HG02623 (cell line): ENCODE measurements at regions not wholly inside any gene's neighbourhood (a gene's known extent, or its start where the extent isn't known, plus 50 kb on each side); places are given as distances from the start of the nearest gene placed in this dataset.

ENCODE experiments used
- ATAC-seq: cut with Tn5 transposase; IDR thresholded peaks from one replicate; pipeline ENCODE4 v1.9.1; 2021; ENCODE audit warnings: moderate library complexity; ENCODE audit not compliant: unreplicated experiment

DNA sequence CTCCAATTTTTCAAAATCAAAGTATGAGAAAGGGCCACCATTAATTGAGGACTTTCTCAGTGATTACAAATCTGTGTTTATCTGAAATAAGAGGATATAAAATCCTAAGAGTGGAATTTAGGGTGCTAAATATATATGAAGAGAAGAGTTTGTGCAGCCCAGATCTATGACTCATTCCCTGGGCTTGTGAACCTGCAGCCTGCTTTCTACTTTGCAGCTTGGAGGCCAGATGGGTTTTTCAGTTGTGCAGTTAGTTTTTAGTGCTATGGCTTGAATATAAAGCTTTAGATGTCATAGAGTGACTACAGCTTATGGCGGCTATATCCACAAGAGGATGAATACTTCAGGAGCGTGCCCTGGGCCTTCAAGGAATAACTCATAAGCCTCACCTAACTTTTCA lies 1391.1 kb downstream of the FSTL5 start:
- no peak for ATAC-seq

DNA sequence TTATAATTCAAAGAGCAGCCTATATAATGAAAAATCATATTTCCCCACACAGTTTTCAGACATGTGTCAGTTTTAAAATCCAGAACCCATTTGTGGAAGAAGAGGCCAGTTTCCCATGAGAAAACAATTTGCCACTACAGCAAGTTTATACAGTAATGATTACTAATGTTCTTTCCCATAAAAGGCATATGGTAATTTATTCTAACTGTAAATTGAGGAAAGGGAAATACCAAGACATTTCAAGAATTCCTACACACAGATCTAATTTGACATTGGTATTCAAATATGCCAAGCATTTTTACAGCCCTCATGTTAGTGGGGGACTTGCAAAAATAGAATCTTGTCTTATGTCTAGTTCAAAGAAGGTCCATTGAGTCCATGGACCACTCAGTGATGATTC lies 1368.6 kb downstream of the FSTL5 start:
- ATAC-seq: no peak

DNA sequence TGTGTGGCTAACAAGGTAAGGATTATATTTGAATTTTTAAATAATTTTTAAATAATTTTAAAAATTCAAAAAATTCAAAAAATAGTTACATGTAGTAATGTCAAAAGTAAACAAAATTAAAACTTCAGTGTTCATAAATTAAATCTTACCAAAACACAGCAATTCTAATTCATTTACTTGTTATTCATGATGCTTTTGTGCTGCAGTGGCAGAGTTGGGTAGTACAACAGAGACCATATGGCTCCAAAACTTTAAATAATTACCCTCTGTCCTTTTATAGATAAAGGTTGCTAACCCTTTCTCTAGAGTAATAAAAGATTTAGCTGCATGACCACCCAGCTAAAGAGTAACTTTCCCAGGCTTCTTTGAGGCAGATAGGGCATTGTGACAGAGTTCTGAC lies 1355.6 kb downstream of the FSTL5 start:
- no peak for ATAC-seq

DNA sequence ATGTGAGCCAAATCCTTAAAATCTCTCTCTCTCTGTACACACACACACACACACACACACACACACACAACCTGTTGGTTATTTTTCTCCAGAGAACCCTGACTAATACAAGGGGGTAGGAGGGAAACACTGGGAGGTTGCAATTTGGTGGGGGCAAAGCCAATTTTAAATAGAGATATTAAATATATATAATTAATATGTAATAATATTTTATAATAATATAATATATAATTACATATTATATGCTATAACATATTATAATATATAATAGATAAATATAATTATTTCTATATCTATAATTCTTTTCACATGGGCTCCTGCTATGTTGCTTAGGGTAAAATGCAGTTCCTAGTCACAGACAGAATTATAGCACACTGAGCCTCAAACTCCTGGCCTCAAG lies 1354.2 kb downstream of the FSTL5 start:
- ATAC-seq: no peak

DNA sequence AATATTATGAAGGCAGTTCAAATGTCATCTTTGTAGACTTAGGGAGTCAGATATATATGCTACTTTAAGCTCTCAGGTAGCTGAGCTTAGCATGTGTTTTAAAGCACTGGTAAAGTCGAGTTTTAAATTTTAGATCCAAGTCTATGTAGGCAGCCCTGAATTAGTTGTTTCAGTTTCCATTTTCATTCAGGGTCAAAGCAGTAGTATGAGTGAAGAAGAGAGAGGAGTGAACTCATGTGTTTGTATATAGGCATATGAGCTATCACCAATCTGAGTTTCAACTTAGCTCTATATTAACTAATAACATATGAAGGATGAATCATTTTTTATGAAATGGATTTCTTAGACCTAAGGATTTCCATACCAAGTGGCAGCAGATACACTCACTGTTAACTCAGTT lies 1353.4 kb downstream of the FSTL5 start:
- no peak for ATAC-seq

DNA sequence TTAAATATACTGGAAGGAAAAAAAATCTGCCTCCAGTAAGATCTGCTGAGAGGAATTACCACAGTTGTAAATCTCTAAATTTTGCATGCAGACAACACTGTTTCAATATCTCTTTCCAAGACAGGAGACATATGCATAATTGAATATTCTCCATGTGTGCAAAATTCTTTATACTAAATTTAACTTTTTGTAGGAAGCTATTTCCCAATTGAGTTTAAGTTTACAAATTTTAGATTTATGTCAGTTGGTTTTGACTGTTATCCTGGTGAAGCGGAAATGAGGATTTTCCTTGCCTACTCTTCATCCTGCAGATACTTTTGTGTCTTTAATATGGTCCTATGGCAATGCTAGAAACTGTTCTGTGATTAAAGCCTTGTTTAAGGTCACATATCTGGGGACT lies 1352.9 kb downstream of the FSTL5 start:
- ATAC-seq: no peak

DNA sequence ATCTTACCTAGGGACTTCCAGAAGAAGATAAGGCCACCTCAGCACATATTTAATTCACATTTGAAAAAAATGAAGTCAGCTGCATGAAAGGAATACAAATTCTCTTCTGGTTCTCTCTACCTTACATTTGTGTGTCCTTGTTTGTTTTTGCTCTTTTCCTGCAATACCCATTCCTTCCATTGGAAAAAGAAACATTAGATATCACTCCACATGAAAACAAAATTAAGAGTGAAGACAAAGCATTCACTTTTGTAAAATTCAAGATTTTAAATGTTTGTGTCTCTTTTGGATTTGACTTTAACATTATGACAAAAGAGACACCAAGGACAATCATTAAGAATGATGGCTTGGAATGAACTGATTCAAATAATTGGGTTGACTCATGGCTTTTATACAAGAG lies 1351.8 kb downstream of the FSTL5 start:
- ATAC-seq: no peak

DNA sequence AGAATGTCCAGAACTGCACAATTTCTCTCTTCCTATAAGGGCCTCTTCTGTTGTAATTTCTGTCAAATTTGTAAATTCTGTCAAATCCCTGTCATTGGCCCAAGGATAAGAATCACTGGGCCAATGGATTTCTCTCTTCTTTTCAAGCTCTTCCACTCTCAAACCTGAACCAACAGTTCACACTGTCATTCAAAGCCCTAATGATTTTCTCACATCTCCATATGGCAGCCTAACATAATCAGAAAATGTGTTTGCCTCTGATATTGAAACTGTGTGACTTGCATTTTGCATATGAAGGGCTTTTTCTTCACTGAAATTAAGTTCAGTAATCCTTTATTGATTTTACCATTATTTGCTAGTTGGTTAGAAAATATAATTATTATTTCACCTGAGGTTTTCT lies 1349.1 kb downstream of the FSTL5 start:
- no peak for ATAC-seq

DNA sequence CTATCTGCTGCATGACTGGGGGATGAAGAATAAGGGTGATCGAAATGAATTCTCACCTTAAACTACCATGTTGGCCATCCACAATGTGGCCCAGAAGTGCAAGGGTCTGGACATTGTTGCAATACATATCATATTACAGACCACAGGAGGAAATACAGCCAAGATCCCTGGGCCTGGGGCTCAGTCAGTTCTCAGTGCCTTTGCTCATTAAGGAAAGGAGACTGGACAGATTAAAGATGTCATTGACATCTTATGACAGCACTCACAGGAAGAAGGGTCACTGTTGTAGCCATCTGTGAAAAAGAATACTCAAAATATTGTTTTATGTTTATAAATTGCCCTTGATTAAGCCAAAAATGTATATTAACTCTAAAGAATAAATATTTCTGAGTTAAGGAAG lies 1345.2 kb downstream of the FSTL5 start:
- no peak for ATAC-seq

DNA sequence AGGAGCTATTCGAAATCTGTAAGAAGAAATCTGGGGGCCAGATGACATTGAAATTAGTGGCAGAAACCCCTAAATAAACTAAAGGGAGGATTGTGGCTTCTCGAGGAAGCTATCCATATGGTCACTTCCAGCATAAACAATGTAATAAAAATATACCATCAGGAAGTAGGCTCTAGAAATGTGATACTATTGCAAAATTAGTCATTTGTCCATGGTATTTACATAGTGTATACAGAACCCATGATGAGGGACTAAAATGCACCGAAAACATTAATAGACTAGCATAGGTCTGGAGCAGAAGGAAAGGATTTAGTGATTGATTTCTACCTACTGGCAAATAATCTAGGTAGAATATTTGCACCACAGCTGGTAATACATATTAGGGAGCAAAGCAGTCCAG lies 1344.0 kb downstream of the FSTL5 start:
- ATAC-seq: no peak

DNA sequence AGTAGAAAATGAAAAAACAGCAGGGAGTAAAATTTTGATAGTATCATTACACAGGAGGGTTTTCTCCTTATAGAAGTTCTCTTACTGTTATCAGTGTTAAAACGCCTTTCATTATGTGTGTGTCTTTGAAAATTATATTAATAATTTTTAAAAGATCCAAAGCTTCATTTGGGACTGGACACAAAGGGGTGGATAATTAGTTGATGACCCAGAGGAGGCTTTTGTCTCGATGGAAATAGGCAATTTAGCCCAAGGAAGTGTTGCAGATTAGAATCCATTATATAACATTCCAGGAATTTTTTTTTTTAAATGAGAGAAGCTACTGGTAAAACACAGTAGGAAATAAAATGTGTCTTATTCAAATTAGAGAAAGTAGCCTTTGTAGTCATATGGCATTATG lies 1339.3 kb downstream of the FSTL5 start:
- ATAC-seq: no peak

DNA sequence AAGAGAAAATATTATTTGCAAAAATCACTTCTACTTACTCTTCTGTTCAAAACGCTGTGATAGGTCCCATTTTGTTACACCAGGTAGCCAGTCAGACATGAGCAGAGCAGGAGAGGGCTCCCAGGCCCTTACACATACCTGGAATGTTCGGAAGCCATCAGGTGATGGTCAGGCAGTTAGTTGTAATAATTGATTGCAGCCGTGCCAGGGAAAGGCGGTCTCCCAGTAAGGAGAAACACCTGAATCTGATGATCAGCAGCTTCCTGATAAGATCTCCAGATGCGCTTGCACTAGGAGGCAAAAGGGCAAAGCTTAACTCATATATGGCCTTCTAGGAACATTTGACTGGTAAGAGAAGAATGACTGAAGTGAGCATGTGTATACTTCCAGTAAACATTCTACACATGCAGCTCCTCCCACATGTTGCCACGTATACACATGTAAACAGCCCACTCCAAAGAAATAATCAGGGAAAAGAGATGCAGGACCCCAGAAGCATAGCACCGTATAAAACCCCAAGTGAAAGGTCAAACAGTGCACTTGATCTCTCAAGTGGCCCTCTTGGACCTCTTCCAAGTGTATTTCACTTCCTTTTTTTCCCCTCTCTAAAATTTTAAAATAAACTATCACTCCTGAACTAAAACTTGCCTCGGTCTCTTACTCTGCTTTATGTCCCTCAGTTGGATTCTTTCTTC lies 1338.0 kb downstream of the FSTL5 start:
- no peak for ATAC-seq

DNA sequence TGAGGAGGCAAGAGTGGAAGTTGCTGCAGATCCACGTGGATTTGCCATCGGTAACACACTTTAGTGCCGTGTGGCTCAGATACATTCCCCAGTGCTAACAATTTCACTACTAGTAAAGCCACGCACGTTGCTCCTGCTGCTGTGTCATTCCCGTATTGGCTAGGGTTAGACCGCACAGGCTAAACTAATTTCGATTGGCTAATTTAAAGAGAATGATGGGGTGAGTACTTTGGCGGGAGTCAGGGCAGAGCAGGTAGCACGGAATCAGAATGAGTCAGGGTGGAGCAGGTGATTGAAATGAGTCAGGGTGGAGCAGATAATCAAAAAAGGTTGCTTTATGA lies 1337.5 kb downstream of the FSTL5 start:
- ATAC-seq: no peak

DNA sequence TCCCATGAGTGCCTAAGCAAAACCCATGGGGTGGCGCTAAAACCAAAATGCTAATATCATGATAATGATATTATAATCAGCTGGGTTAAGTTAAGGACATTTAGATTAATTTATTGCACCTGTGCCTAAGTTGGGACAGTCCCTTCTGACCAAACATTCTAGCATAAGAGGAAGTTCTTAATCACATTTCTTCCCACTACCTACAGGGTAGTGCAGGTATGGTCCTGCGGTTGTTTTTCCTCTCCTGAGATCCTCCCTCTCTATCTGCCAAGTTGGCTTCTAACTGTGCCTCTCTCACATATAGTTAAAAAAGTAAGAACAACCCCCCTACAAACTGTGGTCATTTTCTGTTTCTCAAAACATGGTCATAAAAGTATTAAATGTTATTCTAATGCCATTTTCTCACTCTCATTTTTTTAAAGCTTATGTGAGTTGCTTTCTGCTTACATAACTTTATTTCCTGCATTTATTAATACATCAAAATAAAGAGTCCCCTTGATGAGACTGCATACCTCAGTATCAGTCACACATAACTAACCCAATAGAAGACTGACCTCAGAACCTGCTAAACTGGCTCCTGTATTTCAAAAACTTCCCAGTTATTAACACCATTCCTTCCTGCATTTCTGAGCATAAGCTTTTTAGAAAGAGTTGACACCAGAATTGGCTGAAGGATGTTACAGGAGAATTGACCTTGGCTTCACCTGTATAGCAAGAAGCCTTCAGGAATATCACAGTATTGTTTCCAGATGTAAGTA lies 1332.5 kb downstream of the FSTL5 start:
- no peak for ATAC-seq

DNA sequence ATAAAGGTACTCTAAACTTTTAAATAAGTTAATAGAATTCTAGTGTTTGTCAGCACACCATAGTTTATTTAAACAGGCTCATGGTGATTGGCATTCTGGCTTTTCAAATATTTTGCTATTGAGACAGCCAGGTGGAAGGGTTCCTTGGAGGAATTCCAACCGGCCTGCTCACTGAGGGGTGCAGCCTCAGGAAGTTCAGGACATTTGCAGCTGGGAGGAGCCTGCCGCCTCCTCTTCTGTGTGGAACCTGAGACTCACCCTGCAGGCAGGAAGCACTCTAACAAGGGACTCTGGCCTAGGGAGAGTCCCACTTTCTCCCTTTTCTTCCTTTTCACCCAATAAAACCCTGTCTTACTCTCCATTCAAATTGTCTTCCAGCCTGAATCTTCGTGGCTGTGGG lies 1328.0 kb downstream of the FSTL5 start:
- no peak for ATAC-seq

DNA sequence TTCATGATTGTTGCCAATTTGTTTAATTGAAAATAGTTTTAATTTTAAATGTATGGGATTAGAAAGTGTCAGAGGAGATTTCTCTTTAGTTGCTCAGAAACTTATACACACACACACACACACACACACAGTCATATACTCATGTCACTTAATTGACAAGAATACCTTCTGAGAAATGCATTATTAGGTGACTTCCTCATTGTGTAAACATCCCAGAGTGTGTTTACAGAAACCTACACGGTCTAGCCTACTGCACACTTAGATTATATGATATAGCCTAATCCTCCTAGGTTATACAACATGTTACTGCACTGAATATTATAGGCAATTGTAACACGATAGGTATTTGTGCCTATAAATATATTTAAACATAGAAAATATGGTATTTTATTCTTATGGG lies 1327.4 kb downstream of the FSTL5 start:
- ATAC-seq: no peak

DNA sequence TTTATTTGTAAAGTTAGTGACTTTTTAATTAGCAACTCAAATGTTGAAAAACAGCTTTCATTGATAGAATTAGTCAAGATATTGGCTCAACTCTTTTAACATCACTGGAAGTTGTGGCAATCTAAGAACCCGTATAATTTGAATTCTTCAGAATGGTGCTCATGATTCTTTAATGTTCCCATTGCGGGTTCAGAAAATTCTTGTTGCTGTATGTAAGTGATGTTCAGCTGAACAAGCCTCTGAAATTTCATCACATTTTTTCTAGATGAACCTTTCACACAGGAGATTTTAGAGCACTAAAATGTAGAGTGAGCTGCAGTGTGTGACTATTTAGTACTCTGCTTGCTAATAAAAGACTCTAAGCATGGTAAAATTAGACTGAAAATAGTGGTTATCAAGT lies 1317.7 kb downstream of the FSTL5 start:
- no peak for ATAC-seq

DNA sequence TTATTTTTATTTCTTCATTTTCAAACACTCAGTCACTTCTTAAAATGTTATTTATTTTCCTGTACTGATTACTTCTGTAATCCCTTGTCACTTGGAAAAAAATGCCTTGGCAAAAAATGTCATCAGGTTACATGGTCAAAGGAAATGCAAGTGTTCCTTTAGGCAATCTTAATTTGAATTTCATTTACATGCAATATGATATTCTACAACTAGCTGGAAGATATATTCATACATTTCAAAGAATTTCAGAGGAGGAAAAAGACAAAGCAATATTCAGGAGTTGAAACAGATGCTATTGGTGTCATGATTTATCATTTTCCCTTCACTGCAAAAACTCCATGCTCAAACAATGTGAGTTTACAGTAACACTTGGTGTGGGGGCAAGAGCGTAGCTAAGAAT lies 1316.6 kb downstream of the FSTL5 start:
- no peak for ATAC-seq

DNA sequence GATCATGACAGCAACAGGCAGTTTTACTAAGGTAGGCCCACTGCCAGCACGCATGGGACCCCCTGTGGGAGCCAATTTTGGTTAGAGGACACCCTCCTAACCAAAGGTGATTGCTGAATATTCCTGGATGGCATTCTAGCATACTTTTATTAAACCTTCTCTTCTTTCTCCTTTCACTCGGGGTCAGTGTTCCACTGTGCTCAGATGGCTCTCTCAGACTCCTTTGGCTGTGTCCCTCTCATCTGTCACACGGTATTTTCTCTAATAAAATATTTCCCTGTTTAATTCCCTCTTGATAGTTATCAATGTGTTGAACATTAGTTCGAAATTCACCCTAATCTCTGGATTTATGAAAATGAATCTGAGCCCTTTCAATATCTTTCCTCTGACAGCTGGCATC lies 1315.3 kb downstream of the FSTL5 start:
- ATAC-seq: no peak

DNA sequence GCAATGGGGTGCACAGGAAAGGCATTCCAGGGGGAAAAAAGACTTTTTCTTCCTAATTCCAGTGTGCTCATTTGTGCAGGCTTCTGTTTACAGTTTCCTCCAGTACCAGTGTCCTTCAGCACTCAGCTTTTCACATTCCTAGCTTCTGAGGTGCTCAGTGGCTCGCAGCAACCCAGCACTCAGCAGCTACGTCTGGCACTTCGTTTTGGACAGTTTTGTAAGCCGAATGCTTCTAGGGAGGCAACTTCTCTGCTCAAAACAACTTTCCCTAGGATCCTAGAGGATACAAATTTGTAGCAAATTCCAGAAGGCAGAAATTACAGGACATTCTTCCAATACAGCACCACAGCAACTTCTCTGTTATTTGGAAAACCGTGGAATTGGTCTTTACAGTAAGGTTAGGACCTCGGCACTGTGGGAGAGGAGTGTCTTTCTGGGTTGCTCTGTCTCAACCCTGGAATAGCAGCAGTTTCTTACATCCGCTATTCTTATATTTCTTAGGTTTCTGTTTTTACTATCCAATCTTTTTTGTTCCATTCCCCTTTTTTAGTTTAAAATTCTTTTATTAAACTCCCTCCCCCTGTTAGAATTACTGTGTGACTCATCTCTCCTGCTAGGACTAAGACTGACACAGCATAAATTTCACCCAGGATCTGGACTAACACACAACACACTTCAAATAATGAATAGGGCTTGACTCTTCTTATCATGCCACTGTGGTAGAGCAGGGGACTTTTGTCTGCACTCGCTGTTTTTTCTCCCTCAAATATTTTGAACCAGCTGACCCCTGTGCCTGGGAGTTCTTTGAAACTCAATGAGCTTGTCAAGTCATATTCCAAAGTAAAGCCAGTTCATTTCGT lies 1314.7 kb downstream of the FSTL5 start:
- ATAC-seq: no peak

DNA sequence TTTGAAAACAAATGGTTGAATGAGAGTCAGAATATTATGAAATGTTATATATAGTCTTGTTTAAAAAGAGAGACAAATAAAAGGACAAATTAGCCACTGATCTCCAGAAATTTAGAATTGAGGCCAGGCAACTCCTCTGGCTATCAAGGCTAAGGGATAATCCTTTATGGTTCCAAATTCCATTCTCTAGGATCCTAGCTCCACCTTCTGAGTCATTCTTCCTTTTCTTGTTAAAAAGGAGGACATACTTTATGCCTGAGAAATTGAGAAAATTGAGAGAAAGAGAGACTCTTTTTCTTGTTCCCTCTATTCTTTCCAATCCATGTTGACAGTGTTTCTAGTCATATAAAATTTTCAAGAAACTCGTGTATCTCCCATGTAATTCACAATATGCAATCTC lies 1299.5 kb downstream of the FSTL5 start:
- no peak for ATAC-seq

DNA sequence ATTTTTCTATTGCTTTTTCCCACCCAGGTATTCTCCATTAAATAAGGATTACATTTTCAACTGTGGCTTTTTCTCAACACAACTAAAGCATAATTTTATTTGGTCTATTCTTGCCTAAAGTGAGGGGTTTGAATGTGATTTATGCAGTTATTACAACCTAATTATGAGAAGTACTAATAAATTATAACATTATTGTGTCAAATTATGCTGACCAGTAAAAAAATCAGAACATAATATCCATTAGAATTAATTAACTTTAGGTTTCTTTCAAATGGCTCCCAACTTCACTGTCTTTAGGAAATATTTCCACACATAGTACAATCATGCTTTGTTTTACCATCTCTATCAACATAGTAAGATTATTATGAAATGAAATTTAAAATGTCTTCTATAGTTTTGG lies 1293.9 kb downstream of the FSTL5 start:
- ATAC-seq: no peak
